GM12878 (cell line): ENCODE measurements at regions not wholly inside any gene's neighbourhood (a gene's known extent, or its start where the extent isn't known, plus 50 kb on each side); places are given as distances from the start of the nearest gene placed in this dataset.
"Not testable (repeated sequence)": the region's sequence is repeated elsewhere in the genome, so short reads cannot be mapped to it uniquely, and the experiment has no call there.

Experiments
- BACH1 ChIP-seq: fragments of 450-650 bp; IDR thresholded peaks from 2 replicates; pipeline ENCODE4 v1.6.1; 2017; ENCODE audit warnings: mild to moderate bottlenecking, borderline replicate concordance
- POLR2AphosphoS5 ChIP-seq: IDR thresholded peaks from 2 replicates; pipeline ENCODE4 v1.6.1; 2011; ENCODE audit warnings: mild to moderate bottlenecking, low read length, inconsistent platforms

- TF ChIP-seq POLR2AphosphoS5, BACH1: not testable (repeated sequence)
Observed at GRCh38 chr14:27312730-27313129, 714.9 kb upstream of the NOVA1 start.
